Activated gamma-delta T cell (primary cell): ENCODE measurements at regions not wholly inside any gene's neighbourhood (a gene's known extent, or its start where the extent isn't known, plus 50 kb on each side); places are given as distances from the start of the nearest gene placed in this dataset.

Source experiments
- DNase-seq: peaks from one replicate; lab custom pipeline; 2025; lab: John Stamatoyannopoulos, UW

GRCh38 chr7:144960763-144961162, 124.9 kb upstream of the TPK1 start:
- DNase-seq = no peak

- no peak for DNase-seq
Observed at GRCh38 chr7:144957998-144958397, 122.1 kb upstream of the TPK1 start.

- DNase-seq = no peak
Observed at GRCh38 chr7:144955422-144955821, 119.6 kb upstream of the TPK1 start.

- DNase-seq = no peak
Observed at GRCh38 chr7:144941127-144941526, 105.3 kb upstream of the TPK1 start.

- no peak for DNase-seq
Observed at GRCh38 chr7:144937199-144937598, 101.3 kb upstream of the TPK1 start.

GRCh38 chr7:144936314-144936713, 100.5 kb upstream of the TPK1 start:
- no peak for DNase-seq

GRCh38 chr7:144910411-144910810, 74.6 kb upstream of the TPK1 start:
- no peak for DNase-seq

GRCh38 chr7:144908943-144909556, 73.2 kb upstream of the TPK1 start:
- no peak for DNase-seq

- no peak for DNase-seq
Observed at GRCh38 chr7:144908324-144908723, 72.5 kb upstream of the TPK1 start.

GRCh38 chr7:144907577-144907976, 71.7 kb upstream of the TPK1 start:
- no peak for DNase-seq

GRCh38 chr7:144903201-144903600, 67.3 kb upstream of the TPK1 start:
- no peak for DNase-seq

- DNase-seq = no peak
Observed at GRCh38 chr7:144892761-144893160, 56.9 kb upstream of the TPK1 start.
